22Rv1 (cell line): ENCODE measurements at regions not wholly inside any gene's neighbourhood (a gene's known extent, or its start where the extent isn't known, plus 50 kb on each side); places are given as distances from the start of the nearest gene placed in this dataset.

Experiments
- CTCF ChIP-seq: fragments of 450-650 bp; IDR thresholded peaks from 2 replicates; pipeline ENCODE4 v1.5.1; 2017; ENCODE audit warnings: mild to moderate bottlenecking
- ZFX ChIP-seq: fragments of 450-650 bp; IDR thresholded peaks from 2 replicates; pipeline ENCODE4 v1.6.1; 2017; ENCODE audit warnings: antibody characterized with exemption, borderline replicate concordance

GRCh38 chrX:9349572-9350494 is 115.0 kb upstream of the TBL1X start:
- TF ChIP-seq CTCF (no peak), ZFX (no peak)
